ENCODE measurements at regions not wholly inside any gene's neighbourhood (a gene's known extent, or its start where the extent isn't known, plus 50 kb on each side); places are given as distances from the start of the nearest gene placed in this dataset.

- no peak for DNase-seq (ENCODE audit: low read depth in 2 of 2)
Measured at GRCh38 chr4:24666816-24667477, 82.6 kb upstream of the DHX15 start.

GRCh38 chr4:24668956-24669355, 84.6 kb upstream of the DHX15 start:
- no peak for DNase-seq (ENCODE audit: low read depth in 2 of 2)

GRCh38 chr4:24669751-24670150, 85.4 kb upstream of the DHX15 start:
- DNase-seq (ENCODE audit: low read depth in 2 of 2), result no peak

GRCh38 chr4:24671849-24672248, 87.5 kb upstream of the DHX15 start:
- no peak for DNase-seq (ENCODE audit: low read depth in 2 of 2)

- DNase-seq (ENCODE audit: low read depth in 2 of 2), result no peak
Measured at GRCh38 chr4:24672880-24673279, 88.5 kb upstream of the DHX15 start.

- DNase-seq (ENCODE audit: low read depth in 2 of 2), result no peak
Measured at GRCh38 chr4:24674279-24674678, 89.9 kb upstream of the DHX15 start.

- no peak for DNase-seq (ENCODE audit: low read depth in 2 of 2)
Measured at GRCh38 chr4:24675721-24676389, 91.5 kb upstream of the DHX15 start.

- no peak for DNase-seq (ENCODE audit: low read depth in 2 of 2)
Measured at GRCh38 chr4:24677909-24678308, 93.6 kb upstream of the DHX15 start.

- no peak for DNase-seq (ENCODE audit: low read depth in 2 of 2)
Measured at GRCh38 chr4:24680746-24681448, 96.5 kb upstream of the DHX15 start.

- DNase-seq (ENCODE audit: low read depth in 2 of 2), result no peak
Measured at GRCh38 chr4:24683116-24683515, 98.8 kb upstream of the DHX15 start.

GRCh38 chr4:24686866-24687692, 102.7 kb upstream of the DHX15 start:
- DNase-seq (ENCODE audit: low read depth in 2 of 2), result peak in 1 of 2 donors; percentile 11

- DNase-seq (ENCODE audit: low read depth in 2 of 2), result no peak
Measured at GRCh38 chr4:24688453-24688852, 104.1 kb upstream of the DHX15 start.

- DNase-seq (ENCODE audit: low read depth in 2 of 2), result no peak
Measured at GRCh38 chr4:24689212-24689611, 104.9 kb upstream of the DHX15 start.

GRCh38 chr4:24690436-24690835, 104.9 kb upstream of the SOD3 start:
- DNase-seq (ENCODE audit: low read depth in 2 of 2), result no peak

GRCh38 chr4:24693636-24694035, 101.7 kb upstream of the SOD3 start:
- DNase-seq (ENCODE audit: low read depth in 2 of 2), result no peak

- no peak for DNase-seq (ENCODE audit: low read depth in 2 of 2)
Measured at GRCh38 chr4:24700118-24700517, 95.3 kb upstream of the SOD3 start.

GRCh38 chr4:24701683-24702082, 93.7 kb upstream of the SOD3 start:
- DNase-seq (ENCODE audit: low read depth in 2 of 2), result no peak

- DNase-seq (ENCODE audit: low read depth in 2 of 2), result no peak
Measured at GRCh38 chr4:24702281-24702680, 93.1 kb upstream of the SOD3 start.

GRCh38 chr4:24703298-24703697, 92.1 kb upstream of the SOD3 start:
- DNase-seq (ENCODE audit: low read depth in 2 of 2), result no peak

GRCh38 chr4:24704149-24704548, 91.2 kb upstream of the SOD3 start:
- no peak for DNase-seq (ENCODE audit: low read depth in 2 of 2)

- DNase-seq (ENCODE audit: low read depth in 2 of 2), result no peak
Measured at GRCh38 chr4:24705016-24705753, 90.2 kb upstream of the SOD3 start.

Measured in stimulated activated CD4-positive, alpha-beta T cell treated with anti-CD3 and anti-CD28 coated beads, Interleukin-15, amount 100 ng/mL, for 48 hours (primary cell).